Right forelimb (tissue), 1 donor: ENCODE measurements at regions not wholly inside any gene's neighbourhood (a gene's known extent, or its start where the extent isn't known, plus 50 kb on each side); places are given as distances from the start of the nearest gene placed in this dataset.
"Not testable (repeated sequence)": the region's sequence is repeated elsewhere in the genome, so short reads cannot be mapped to it uniquely, and the experiment has no call there.

Source experiments
- DNase-seq: peaks from one replicate; pipeline ENCODE4 v3.0.0-alpha.2; 2018

GRCh38 chr5:120817044-120817985, 353.2 kb downstream of the PRR16 start:
- no peak for DNase-seq

GRCh38 chr5:120818128-120818527, 354.0 kb downstream of the PRR16 start:
- DNase-seq, result no peak

- DNase-seq, result no peak
These were observed 359.2 kb downstream of the PRR16 start for GRCh38 chr5:120823328-120823727.

DNA sequence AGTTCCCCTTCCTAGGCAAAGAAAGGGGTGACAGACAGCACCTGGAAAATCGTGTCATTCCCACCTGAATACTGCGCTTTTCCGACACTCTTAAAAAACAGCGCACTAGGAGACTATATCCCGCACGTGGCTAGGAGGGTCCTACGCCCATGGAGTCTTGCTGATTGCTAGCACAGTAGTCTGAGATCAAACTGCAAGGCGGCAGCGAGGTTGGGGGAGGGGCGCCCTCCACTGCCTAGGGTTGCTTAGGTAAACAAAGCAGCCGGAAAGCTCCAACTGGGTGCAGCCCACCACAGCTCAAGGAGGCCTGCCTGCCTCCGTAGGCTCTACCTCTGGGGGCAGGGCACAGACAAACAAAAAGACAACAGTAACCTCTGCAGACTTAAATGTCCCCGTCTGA, 367.5 kb downstream of the PRR16 start:
- not testable (repeated sequence) for DNase-seq

- DNase-seq, result no peak
These were observed 377.7 kb downstream of the PRR16 start for GRCh38 chr5:120841830-120842229.

DNA sequence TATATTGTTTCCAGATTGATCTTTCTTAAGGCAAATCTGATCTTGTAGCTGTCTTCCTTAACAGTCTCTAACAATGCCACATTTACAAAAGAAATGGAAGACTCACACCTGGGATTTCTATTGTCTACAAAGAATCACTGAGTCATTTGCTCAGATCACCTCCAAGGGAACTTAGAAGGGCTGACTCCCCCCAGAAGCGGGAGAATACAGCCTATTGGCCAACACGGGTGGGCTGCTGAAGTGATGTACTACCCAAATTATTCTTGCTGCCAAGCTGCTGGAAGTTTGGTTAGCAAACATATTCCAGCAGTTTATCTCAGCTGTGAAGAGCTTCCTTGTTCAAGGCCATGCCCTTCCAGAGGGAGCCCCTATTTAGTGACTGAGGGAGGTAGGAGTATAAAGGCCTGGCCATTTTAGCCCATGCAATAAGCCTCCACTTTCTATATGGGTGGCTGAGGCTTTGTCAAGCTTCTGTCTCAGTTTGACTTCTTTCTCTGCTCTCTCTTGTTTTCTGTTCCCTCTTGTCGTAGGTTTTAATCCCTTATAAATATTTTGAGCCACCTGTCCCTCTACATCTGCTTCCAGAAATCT, 379.4 kb downstream of the PRR16 start:
- no peak for DNase-seq

GRCh38 chr5:120848883-120849282, 384.8 kb downstream of the PRR16 start:
- DNase-seq, result no peak

GRCh38 chr5:120852222-120852860, 388.2 kb downstream of the PRR16 start:
- no peak for DNase-seq

DNA sequence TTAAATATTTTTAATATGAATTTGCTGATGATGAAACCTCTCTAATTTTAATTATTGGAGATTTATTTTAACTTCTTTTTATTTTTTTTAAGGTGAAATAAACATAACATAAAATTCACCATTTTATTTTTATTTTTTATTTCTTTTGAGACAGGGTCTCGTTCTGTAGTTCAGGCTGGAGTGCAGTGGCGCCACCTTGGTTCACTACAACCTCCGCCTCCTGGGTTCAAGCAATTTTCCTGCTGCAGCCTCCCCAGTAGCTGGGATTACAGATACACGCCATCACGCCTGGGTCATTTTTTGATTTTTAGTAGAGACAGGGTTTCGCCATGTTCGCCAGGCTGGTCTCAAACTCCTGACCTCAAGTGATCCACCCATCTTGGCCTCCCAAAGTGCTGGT, 402.9 kb downstream of the PRR16 start:
- no peak for DNase-seq

- DNase-seq, result no peak
These were observed 405.7 kb downstream of the PRR16 start for GRCh38 chr5:120869831-120870230.

- no peak for DNase-seq
These were observed 408.2 kb downstream of the PRR16 start for GRCh38 chr5:120872297-120872696.

DNA sequence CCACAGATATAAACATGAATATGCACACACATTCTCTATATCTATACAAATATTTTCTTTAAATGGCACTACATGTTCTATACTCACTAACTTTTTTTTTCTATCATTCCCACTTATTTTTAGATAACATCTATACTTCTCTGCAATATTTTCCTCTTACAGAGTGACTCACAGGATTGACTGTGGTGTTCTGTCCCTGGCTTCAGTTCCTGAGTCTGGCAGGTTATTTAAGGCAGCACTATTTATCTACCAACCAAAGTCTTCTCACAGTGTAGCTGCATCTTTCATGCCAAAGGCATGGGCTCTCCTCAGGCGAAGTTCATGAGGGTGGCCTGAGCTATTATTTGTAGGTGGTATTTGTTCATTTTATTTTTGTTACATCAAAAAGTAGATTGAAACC, 409.0 kb downstream of the PRR16 start:
- no peak for DNase-seq

DNA sequence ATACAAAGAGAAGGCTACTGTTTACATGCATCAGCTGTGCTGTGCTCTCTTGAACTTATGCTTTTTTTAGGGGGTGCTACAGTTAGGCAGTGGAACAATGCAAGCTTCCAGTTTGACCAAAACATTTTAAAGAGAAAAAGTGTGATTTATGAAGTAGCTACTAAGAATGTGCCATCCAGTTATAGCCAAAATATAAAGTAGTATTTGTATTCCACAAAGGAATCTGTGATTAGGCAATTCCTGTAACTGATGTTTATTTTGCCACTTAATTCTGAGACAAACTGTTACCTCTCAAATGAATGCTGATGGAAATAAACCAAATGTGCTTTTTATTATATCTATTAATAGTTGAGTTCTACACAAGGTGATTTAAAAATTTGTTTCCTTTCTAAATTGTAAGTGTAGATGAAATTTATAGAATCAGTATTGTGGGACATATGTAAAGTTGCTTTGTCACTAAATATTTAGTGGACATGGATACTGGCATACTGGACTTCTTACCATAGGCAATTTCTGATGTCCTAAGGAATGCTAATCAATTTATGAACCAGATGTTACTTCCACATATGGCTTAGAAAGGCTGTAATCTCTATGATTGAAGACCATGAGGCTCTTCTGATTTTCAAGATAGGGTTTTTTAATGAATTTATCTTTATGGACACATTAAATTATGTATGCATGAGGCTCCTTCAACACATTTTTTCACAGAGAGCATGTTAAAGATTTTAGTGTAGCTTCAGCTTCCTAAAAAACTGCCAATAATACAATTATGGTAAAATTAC, 410.2 kb downstream of the PRR16 start:
- no peak for DNase-seq

- no peak for DNase-seq
These were observed 418.1 kb downstream of the PRR16 start for GRCh38 chr5:120882038-120882775.

GRCh38 chr5:120886351-120886860, 422.3 kb downstream of the PRR16 start:
- DNase-seq, result no peak

- DNase-seq, result no peak
These were observed 431.6 kb downstream of the PRR16 start for GRCh38 chr5:120895660-120896059.

DNA sequence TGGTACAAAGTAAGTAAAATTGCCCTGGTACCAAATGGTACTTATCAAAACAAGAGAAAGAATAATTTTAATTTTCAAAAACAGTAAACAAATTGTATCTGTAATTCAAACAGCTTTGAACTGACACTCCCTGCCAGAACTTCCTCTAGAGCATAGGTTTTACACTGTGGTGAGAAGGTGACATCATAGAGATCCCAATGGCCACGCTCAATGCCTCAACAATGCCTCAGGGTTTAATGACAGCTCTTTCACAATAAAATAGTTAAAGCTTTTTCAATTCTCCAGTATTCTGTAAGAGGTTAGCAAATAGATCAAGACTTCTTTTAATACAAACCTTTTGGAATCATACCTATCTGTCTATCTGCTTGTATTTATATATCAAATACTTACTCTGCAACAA, 437.1 kb downstream of the PRR16 start:
- no peak for DNase-seq

GRCh38 chr5:120907953-120908352, 443.9 kb downstream of the PRR16 start:
- DNase-seq, result no peak

DNA sequence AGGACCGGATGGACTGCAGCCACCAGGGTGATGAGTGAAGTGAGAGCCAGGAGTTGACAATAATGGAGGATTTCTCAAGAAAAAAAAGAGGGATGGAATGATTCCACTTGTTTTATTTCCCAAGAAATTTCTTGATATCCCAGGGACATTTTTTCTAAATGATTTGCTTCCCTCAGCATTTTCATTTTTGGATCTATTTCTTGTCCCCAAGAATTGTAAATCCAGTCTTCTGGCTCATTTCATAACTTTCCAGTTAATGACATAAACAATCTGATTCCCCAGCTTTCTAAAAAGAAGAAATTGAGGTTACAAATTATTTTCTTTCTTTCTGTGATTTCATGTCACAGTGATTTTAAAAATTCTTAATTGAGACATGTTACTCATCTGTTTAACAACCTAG, 446.5 kb downstream of the PRR16 start:
- no peak for DNase-seq

DNA sequence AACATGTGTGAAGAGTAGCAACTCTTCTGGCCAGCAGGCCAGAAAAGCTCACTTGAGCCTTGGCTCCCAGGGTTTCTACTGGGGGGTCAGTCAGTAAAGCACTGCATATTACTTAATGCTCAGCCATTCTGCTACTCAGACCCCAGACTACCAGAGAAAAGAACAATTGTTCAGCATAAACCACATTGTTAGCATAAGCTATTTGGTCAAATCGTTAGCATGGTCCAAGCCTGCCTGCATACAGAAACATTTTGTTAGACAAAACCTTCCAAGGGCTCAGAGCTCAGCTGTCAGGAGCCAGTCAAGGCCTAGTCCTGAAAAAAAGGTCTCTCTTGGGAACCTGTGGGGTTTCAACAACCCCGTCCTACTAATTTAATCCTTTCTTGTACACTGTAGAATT, 449.3 kb downstream of the PRR16 start:
- no peak for DNase-seq

- no peak for DNase-seq
These were observed 453.2 kb downstream of the PRR16 start for GRCh38 chr5:120917214-120917758.

DNA sequence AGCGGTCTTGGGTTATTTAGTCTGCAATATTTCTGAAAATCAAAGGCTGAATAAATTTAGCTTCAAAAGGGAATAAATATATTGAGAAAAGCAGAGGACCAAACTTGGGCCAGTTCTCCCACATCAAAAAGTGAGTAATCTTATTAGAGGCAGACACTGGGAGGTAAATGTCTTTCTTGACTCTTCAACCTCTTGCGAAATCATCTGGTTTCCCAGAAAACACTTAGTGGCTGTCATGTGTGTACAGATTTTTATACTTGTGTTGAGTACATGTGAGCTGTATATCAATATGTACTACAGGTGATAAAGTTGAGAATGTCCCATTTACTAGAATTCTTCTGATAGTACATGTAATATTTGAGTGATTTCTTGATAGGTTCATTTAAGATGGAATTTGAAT, 454.9 kb downstream of the PRR16 start:
- no peak for DNase-seq
